H9 (cell line): ENCODE measurements at regions not wholly inside any gene's neighbourhood (a gene's known extent, or its start where the extent isn't known, plus 50 kb on each side); places are given as distances from the start of the nearest gene placed in this dataset.

Experiments used
- DNase-seq: peaks from one replicate; pipeline ENCODE4 v3.0.0-alpha.2; 2017
- H2AFZ ChIP-seq: one replicate; pipeline ENCODE4 v1.6.1; 2013; ENCODE audit warnings: mild to moderate bottlenecking, low read length, control low read depth, moderate library complexity
- H2AK5ac ChIP-seq: 2 replicates; pipeline ENCODE4 v1.6.1; 2013; ENCODE audit warnings: low read length, control low read depth, mixed read lengths; ENCODE audit not compliant: insufficient read length
- H2BK120ac ChIP-seq: one replicate; pipeline ENCODE4 v1.6.1; 2013; ENCODE audit warnings: low read depth, mild to moderate bottlenecking, low read length, control low read depth, inconsistent platforms; ENCODE audit not compliant: poor library complexity, severe bottlenecking
- H2BK12ac ChIP-seq: 2 replicates; pipeline ENCODE4 v1.6.1; 2013; ENCODE audit warnings: low read length, control low read depth, mixed read lengths, low read depth; ENCODE audit not compliant: insufficient read length
- H2BK15ac ChIP-seq: 2 replicates; pipeline ENCODE4 v1.6.1; 2013; ENCODE audit warnings: low read depth, low read length, control low read depth
- H2BK20ac ChIP-seq: one replicate; pipeline ENCODE4 v1.6.1; 2013; ENCODE audit warnings: low read depth, mild to moderate bottlenecking, low read length, control low read depth, inconsistent platforms; ENCODE audit not compliant: poor library complexity, severe bottlenecking
- H2BK5ac ChIP-seq: 2 replicates; pipeline ENCODE4 v1.6.1; 2013; ENCODE audit warnings: low read length, control low read depth, mixed read lengths; ENCODE audit not compliant: insufficient read length
- H3K14ac ChIP-seq: 2 replicates; pipeline ENCODE4 v1.6.1; 2013; ENCODE audit warnings: low read length, control low read depth; ENCODE audit not compliant: insufficient read depth
- H3K18ac ChIP-seq: 2 replicates; pipeline ENCODE4 v1.6.1; 2013; ENCODE audit warnings: low read depth, mild to moderate bottlenecking, mixed read lengths, low read length, control low read depth; ENCODE audit not compliant: insufficient read length
- H3K23ac ChIP-seq: 2 replicates; pipeline ENCODE4 v1.6.1; 2013; ENCODE audit warnings: low read length, control low read depth, mixed read lengths, low read depth; ENCODE audit not compliant: insufficient read length
- H3K23me2 ChIP-seq: 2 replicates; pipeline ENCODE4 v1.6.1; 2013; ENCODE audit warnings: low read depth, mild to moderate bottlenecking, mixed read lengths, low read length, control low read depth; ENCODE audit not compliant: insufficient read length, poor library complexity, severe bottlenecking
- H3K27ac ChIP-seq: 2 replicates; pipeline ENCODE4 v1.5.1; 2013; ENCODE audit warnings: low read length, control low read depth, mixed read lengths, low read depth; ENCODE audit not compliant: insufficient read length
- H3K27me3 ChIP-seq: 2 replicates; pipeline ENCODE4 v1.6.1; 2013; ENCODE audit warnings: low read length, control low read depth, inconsistent platforms; ENCODE audit not compliant: insufficient read depth
- H3K4ac ChIP-seq: 2 replicates; pipeline ENCODE4 v1.6.1; 2013; ENCODE audit warnings: low read depth, mild to moderate bottlenecking, control low read depth, inconsistent platforms, low read length, moderate library complexity
- H3K4me1 ChIP-seq: 2 replicates; pipeline ENCODE4 v1.6.1; 2013; ENCODE audit warnings: low read length, control low read depth, inconsistent platforms; ENCODE audit not compliant: insufficient read depth
- H3K4me2 ChIP-seq: 2 replicates; pipeline ENCODE4 v1.6.1; 2013; ENCODE audit warnings: low read length, control low read depth, mixed read lengths; ENCODE audit not compliant: insufficient read length, insufficient read depth
- H3K56ac ChIP-seq: 2 replicates; pipeline ENCODE4 v1.6.1; 2013; ENCODE audit warnings: low read depth, mild to moderate bottlenecking, mixed read lengths, low read length, control low read depth; ENCODE audit not compliant: insufficient read length
- H3K79me1 ChIP-seq: 2 replicates; pipeline ENCODE4 v1.6.1; 2013; ENCODE audit warnings: low read depth, mild to moderate bottlenecking, moderate library complexity, low read length, control low read depth, inconsistent platforms; ENCODE audit not compliant: insufficient read depth, poor library complexity, severe bottlenecking
- H3K79me2 ChIP-seq: 2 replicates; pipeline ENCODE4 v1.6.1; 2013; ENCODE audit warnings: low read length, control low read depth, inconsistent platforms; ENCODE audit not compliant: insufficient read depth
- H3K9ac ChIP-seq: 2 replicates; pipeline ENCODE4 v1.6.1; 2013; ENCODE audit warnings: low read length, control low read depth, mixed read lengths; ENCODE audit not compliant: insufficient read length; ENCODE audit errors: extremely low read depth
- H3K9me3 ChIP-seq: one replicate; pipeline ENCODE4 v1.6.1; 2013; ENCODE audit warnings: low read depth, low read length, inconsistent platforms; ENCODE audit not compliant: control insufficient read depth
- H3T11ph ChIP-seq: one replicate; pipeline ENCODE4 v1.6.1; 2013; ENCODE audit warnings: mild to moderate bottlenecking, low read length, control low read depth, inconsistent platforms
- H4K20me1 ChIP-seq: one replicate; pipeline ENCODE4 v1.6.1; 2013; ENCODE audit not compliant: control insufficient read depth, insufficient read length, insufficient read depth
- H4K5ac ChIP-seq: 2 replicates; pipeline ENCODE4 v1.6.1; 2013; ENCODE audit warnings: low read depth, mild to moderate bottlenecking, mixed read lengths, low read length, control low read depth; ENCODE audit not compliant: insufficient read length
- H4K8ac ChIP-seq: replicated peaks from 2 replicates; pipeline ENCODE4 v1.6.1; 2013; ENCODE audit warnings: low read length, control low read depth, mixed read lengths, low read depth; ENCODE audit not compliant: insufficient read length
- H4K91ac ChIP-seq: 2 replicates; pipeline ENCODE4 v1.6.1; 2013; ENCODE audit warnings: low read depth, mild to moderate bottlenecking, moderate library complexity, mixed read lengths, low read length, control low read depth; ENCODE audit not compliant: insufficient read length
- H3K27ac Mint-ChIP-seq, 3 experiments: 2 replicates in 2 of 3; 3 replicates in 1 of 3; pipeline ENCODE4 v1.8.0; 2020 to 2021; ENCODE audit warnings: mixed read lengths in 3 of 3, mild to moderate bottlenecking in 1 of 3, moderate library complexity in 1 of 3
- H3K27me3 Mint-ChIP-seq: 2 replicates; pipeline ENCODE4 v1.8.0; 2021; ENCODE audit warnings: low read depth, mild to moderate bottlenecking, moderate library complexity, mixed read lengths
- H3K36me3 Mint-ChIP-seq, 3 experiments: 2 replicates in 2 of 3; 3 replicates in 1 of 3; pipeline ENCODE4 v1.8.0; 2020 to 2021; ENCODE audit warnings: low read depth in 3 of 3, mixed read lengths in 3 of 3; ENCODE audit not compliant: insufficient read depth in 1 of 3
- H3K4me1 Mint-ChIP-seq, 2 experiments: 2 replicates each; pipeline ENCODE4 v1.8.0; 2020; ENCODE audit warnings: mixed read lengths in 2 of 2
- H3K4me3 Mint-ChIP-seq, 2 experiments: 2 replicates in 1 of 2; 3 replicates in 1 of 2; pipeline ENCODE4 v1.8.0; 2020 to 2021; ENCODE audit warnings: mild to moderate bottlenecking in 2 of 2, mixed read lengths in 2 of 2, moderate library complexity in 1 of 2
- H3K9me3 Mint-ChIP-seq, 2 experiments: 2 replicates in 1 of 2; 3 replicates in 1 of 2; pipeline ENCODE4 v1.8.0; 2020; ENCODE audit warnings: mild to moderate bottlenecking in 2 of 2, mixed read lengths in 2 of 2, moderate library complexity in 1 of 2
- WGBS: extraction: QIAGEN DNeasy Blood & Tissue Kit; methylation state at CpG from one replicate; pipeline ENCODE4 v1.1.7; 2013; ENCODE audit warnings: missing lambda C conversion rate, low lambda C conversion rate, mixed read lengths; ENCODE audit not compliant: insufficient read length; ENCODE audit errors: extremely low coverage; 5-methylcytosine and 5-hydroxymethylcytosine counted together
- TF ChIP-seq, protein P1 (sequence below): fragments of 200-600 bp; sonication (generic); conservative IDR thresholded peaks from 3 replicates; pipeline ENCODE4 v1.8.0; 2021; ENCODE audit warnings: antibody characterized with exemption, mild to moderate bottlenecking

DNA sequence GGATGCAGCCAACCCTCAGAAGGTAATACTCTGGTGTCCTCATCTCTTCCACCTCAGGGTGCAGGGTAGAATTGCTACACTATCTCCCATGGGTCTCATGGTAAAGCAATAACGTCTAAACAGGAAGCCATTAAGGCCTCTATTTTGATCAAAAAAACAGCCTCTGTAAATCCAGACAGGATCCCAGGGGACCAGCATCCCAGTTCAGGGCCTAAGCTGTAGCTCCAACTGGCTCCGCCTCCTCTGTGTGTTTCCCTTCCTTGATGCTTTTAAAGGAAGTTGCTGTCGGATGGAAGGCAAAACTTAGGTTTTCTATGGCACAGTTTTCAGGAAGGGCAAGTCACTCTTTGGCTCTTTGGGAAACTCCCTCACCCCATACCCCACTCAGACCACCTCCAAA is 222.0 kb downstream of the MAFB start:
- no peak overlapping the region for H4K5ac ChIP-seq
- no peak overlapping the region for H2BK15ac ChIP-seq
- no peak overlapping the region for H3T11ph ChIP-seq
- WGBS: no CpG with 5 or more reads among the region's 3 CpGs
- H2AK5ac ChIP-seq: no peak overlapping the region
- 0 out of 4 replicates have a peak, but pooled peaks cover 0 to 4% of the 10 kb centered on the region in 2 experiments for H3K4me1 Mint-ChIP-seq
- H2BK12ac ChIP-seq: no peak overlapping the region
- H3K4me2 ChIP-seq: no peak overlapping the region
- no peak overlapping the region for H3K18ac ChIP-seq
- no peaks in the 10 kb centered on the region for H3K27me3 Mint-ChIP-seq
- TF ChIP-seq, protein P1, sequence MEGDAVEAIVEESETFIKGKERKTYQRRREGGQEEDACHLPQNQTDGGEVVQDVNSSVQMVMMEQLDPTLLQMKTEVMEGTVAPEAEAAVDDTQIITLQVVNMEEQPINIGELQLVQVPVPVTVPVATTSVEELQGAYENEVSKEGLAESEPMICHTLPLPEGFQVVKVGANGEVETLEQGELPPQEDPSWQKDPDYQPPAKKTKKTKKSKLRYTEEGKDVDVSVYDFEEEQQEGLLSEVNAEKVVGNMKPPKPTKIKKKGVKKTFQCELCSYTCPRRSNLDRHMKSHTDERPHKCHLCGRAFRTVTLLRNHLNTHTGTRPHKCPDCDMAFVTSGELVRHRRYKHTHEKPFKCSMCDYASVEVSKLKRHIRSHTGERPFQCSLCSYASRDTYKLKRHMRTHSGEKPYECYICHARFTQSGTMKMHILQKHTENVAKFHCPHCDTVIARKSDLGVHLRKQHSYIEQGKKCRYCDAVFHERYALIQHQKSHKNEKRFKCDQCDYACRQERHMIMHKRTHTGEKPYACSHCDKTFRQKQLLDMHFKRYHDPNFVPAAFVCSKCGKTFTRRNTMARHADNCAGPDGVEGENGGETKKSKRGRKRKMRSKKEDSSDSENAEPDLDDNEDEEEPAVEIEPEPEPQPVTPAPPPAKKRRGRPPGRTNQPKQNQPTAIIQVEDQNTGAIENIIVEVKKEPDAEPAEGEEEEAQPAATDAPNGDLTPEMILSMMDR: no peak
- H3K23me2 ChIP-seq: no peaks in the 10 kb centered on the region
- H3K9me3 Mint-ChIP-seq: no peaks in the 10 kb centered on the region; a peak in 1 of 5 replicates
- no peak overlapping the region for H3K14ac ChIP-seq
- no peak overlapping the region for H3K9ac ChIP-seq
- H3K4me1 ChIP-seq: no peaks in the 10 kb centered on the region
- DNase-seq: no peak
- no peak overlapping the region for H2BK20ac ChIP-seq
- H4K91ac ChIP-seq: no peak overlapping the region
- no peaks in the 10 kb centered on the region for H3K79me1 ChIP-seq
- no peak overlapping the region for H2AFZ ChIP-seq
- H3K27ac ChIP-seq: no peak overlapping the region
- no peak overlapping the region for H2BK120ac ChIP-seq
- no peaks in the 10 kb centered on the region for H3K9me3 ChIP-seq
- H3K79me2 ChIP-seq: no peaks in the 10 kb centered on the region
- H3K27me3 ChIP-seq: no peaks in the 10 kb centered on the region
- no peak overlapping the region for H3K56ac ChIP-seq
- no peak overlapping the region for H2BK5ac ChIP-seq
- H3K36me3 Mint-ChIP-seq: 0 out of 7 replicates have a peak, but pooled peaks cover 0 to 2% (median 0%) of the 10 kb centered on the region in 3 experiments
- no peak overlapping the region for H3K4me3 Mint-ChIP-seq
- H3K23ac ChIP-seq: no peak overlapping the region
- no peak overlapping the region for H3K4ac ChIP-seq
- H4K8ac ChIP-seq: no peak overlapping the region
- no peak overlapping the region for H3K27ac Mint-ChIP-seq
- H4K20me1 ChIP-seq: no peaks in the 10 kb centered on the region
